NCI-H2196 (cell line): ENCODE measurements at regions not wholly inside any gene's neighbourhood (a gene's known extent, or its start where the extent isn't known, plus 50 kb on each side); places are given as distances from the start of the nearest gene placed in this dataset.

Experiments
- DNase-seq: peaks from one replicate; lab custom pipeline; 2025; ENCODE audit not compliant: unreplicated experiment; lab: John Stamatoyannopoulos, UW

DNA sequence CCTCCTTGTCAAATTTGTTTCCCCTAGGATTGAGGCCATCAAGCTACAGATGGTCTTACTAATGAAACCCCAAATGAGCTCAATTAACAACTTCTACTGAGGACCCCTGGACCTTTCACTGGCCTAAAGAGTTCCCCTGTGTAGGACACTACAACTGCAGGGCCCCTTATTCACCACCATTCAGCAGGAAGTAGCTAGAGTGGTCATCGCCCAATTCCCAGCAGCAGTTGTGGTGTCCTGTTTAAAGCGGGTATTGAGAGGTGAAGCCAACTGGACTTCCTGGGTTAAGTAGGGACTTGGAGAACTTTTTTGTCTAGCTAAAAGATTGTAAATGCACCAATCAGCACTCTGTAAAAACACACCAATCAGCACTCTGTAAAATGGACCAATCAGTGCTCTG is 1466.9 kb downstream of the KCNT2 start:
- no peak for DNase-seq

GRCh38 chr1:195130598-195130997 is 1477.6 kb downstream of the KCNT2 start:
- DNase-seq, result no peak

DNA sequence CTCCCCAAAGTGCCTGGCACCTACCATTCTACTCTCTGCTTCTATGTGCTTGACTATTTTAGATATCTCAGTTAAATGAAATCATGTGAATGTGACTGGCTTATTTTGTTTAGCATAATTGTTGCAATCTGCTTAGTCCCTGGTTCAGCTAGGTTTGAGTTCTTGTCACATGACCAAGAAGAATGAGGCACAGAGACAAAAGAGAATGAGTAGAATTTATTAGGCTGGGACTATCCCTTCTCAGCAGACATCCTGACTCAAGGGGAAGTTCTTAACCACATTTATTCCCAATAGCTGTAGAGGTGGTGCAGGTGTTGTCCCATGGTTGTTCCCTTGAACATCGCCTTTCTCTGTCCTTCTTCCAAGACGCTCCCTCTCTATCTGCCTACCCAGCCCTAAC is 1485.7 kb downstream of the KCNT2 start:
- no peak for DNase-seq

DNA sequence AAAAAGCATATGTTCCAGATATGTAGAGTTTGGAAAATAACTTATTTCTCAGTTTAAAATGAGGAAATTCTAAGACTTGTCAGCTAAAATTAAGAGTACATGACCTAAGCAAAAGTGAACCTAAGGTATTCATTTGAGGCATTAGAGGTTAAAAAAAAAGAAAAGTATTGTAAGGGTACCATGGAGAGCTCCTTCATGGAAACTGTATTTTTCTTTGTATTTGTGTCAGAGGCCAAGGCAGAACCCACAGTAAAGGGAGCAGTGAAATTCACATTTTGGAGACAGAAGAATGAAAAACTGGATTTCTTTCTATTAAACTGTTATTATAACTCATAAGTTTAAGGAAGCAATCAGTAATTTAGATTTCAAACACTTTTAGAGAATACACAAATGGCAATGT is 1494.8 kb downstream of the KCNT2 start:
- DNase-seq, result no peak

DNA sequence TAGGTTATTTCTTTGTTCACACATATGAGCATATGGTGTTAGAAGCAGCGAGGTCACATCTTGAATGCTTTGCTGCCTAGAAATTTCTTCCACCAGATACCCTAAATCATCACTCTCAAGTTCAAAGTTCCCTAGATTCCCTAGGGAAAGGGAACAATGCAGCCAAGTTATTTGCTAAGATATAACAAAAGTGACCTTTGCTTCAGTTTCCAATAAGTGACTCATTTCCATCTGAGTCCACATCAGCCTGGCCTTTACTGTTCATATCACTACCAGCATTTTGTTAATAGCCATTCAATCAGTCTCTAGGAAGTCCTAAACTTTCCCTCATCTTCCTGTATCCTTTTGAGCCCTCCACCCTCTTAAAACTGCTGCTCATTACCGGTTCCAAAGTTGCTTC is 1502.5 kb downstream of the KCNT2 start:
- DNase-seq, result no peak

- DNase-seq, result no peak
These were observed 1503.0 kb downstream of the KCNT2 start for GRCh38 chr1:195105281-195105680.

GRCh38 chr1:195097316-195097715 is 1510.9 kb downstream of the KCNT2 start:
- no peak for DNase-seq

DNA sequence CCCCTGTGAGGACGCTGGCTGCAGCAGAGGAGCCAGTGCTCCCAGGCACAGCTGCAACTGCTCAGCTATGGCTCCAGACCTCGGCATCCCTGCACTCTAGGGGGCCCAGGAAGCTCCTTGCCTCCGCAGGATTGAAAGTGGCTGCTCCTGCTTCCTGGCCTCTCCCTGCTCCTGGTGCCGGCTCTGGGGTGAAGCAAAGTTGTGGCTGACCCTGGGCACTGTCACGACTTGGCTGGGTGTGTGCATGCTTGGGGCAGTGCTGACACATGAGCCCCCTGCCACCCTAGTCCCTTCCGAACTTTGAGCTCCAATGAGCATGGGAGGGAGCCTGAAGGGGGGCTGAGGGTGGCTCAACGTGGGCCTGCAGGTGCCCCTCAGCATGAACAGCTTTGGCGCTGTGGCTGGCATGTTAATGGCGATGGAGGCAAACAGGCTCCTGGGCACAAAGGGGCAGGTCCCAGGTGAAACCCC is 1512.2 kb downstream of the KCNT2 start:
- DNase-seq, result no peak

GRCh38 chr1:195085196-195085595 is 1523.0 kb downstream of the KCNT2 start:
- DNase-seq, result no peak

DNA sequence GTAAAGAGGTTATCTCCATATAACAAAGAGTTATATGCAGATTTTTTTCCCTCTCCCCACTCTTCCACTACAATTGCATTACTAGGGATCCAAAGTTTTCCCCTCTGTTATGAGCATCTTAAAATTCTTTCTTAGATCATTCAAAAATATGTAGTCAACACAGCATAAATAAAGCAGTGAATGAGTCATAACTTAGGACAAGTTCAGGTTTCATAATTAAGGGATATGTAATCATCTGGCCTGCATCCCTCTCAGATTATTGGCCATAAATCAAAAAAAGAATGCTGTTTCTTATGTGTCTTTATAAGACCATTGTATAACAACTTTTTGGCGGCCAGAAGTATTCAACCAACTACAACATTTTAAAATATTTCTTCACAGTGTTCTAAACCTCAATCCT is 1526.1 kb downstream of the KCNT2 start:
- DNase-seq, result no peak

DNA sequence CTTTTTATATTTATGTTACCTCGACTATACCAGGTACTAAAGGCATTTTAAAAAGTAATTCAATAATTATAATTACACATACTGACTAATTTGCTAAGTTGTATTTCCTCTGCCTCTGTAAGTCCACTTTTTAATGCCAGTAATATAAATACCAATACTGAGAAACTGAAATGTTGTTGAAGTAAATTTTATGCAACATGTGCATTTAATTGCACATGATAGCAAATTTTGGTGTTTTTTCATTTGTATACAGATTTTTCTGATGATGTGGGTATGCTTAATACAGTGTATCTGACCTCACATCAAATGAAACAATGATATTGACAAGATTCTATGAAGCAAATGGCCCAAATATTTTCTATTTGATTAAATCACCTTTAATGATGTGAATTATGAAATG is 1531.6 kb downstream of the KCNT2 start:
- DNase-seq, result no peak

DNA sequence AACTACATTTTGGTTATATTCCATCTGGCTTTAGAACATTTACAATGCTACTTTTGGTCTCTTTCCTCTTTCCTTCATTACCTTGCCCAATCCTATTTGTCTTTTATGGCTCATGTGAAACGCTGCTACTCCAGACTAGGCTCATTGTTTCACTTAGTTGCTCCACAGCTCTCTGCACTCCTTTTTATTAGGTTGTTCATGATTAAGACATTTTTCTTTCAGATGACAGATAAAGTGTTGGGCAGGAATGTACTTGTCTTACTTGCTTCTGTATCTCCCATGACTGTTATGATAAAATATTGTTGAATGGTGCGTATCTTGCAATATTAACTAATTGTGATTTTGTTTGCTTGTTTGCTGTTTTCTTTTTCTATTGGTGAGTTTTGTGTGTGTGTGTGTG is 1532.3 kb downstream of the KCNT2 start:
- no peak for DNase-seq

GRCh38 chr1:195071461-195071860 is 1536.8 kb downstream of the KCNT2 start:
- DNase-seq, result no peak

- no peak for DNase-seq
These were observed 1542.8 kb downstream of the KCNT2 start for GRCh38 chr1:195065437-195065836.

DNA sequence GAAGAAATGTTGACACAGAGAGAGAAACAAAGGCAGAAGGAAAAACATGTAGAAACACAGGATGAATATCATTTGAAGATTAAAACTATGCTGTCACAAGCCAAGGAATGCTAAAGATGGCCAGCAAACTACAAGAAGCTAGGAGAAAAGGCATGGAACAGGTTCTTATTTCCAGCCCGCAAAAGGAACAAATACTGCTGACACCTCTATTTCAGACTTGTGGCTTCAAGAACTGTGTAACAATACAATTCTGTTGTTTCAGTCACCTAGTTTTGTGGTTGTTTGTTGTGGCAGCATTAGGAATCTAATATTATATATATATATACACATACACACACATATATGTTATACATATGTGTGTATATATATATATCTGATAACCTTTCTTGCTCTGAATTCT is 1543.9 kb downstream of the KCNT2 start:
- no peak for DNase-seq

DNA sequence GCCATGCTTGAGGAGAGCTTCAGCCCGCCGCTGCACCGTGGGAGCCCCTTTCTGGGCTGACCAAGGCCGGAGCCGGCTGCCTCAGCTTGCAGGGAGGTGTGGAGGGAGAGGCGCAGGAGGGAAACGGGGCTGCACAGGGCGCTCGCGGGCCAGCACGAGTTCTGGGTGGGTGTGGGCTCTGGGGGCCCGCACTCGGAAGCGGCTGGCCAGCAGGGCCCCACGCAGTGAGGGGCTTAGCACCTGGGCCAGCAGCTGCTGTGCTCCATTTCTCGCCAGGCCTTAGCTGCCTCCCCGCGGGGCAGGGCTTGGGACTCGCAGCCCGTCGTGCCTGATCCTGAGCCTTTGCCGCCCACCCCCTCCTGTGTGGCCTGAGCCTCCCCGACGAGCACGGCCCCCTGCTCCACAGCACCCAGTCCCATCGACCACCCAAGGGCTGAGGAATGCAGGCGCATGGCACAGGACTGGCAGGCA is 1554.0 kb downstream of the KCNT2 start:
- no peak for DNase-seq

DNA sequence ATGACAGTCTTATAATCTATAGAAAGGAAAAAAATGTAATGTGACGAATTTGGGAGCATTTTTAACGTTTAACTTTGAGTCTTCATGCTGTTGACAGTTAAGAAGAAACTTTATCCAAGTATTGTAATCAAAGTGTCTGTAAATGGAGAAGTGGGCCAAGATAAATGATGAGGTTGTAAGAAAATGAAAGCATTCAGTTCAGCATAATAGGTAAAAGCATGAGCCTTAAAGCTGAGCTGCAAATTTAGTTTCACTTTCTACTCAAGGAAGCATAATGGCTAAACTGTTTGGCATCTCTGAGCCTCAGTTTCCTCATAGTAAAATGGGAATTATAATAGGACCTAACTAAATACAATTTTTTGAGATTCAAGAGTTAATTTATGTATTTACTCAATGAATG is 1554.8 kb downstream of the KCNT2 start:
- no peak for DNase-seq

- no peak for DNase-seq
These were observed 1560.5 kb downstream of the KCNT2 start for GRCh38 chr1:195047772-195048171.

DNA sequence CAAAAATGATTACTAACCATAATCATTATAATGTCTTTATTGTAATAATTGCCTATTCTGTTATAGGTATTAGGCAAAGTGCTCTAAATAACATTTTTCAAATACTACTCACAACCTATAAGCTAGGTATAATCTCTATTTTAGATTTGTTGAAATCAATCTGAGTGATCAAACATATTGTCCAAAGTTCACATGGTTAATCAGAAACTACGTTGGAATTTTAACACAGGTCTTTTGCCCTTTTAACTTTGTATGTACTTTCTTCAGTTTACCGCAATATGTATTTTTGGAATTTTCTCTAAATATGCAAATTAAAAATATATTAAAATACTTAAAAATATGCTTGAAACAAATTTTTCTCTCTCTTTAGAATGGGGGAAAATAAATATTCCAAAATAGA is 1563.2 kb downstream of the KCNT2 start:
- DNase-seq, result no peak

DNA sequence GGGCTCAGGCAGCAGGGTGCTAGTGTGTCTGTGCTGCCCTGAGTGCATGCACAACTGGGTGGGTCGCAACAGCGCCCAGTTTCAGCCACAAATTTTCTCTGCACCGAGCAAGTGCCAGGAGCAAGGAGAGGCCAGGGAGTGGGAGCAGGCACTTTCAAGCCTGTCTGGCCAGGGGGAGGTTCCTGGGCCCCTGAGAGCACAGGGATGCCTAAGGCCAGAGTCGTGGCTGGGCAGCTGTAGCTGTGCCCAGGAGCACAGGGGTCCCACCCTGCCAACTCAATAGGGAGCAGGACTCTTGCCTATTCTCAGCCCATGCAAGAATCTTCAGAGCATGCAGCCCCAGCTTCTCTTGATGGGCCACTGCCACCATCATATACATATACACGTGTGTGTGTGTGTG is 1577.4 kb downstream of the KCNT2 start:
- DNase-seq, result no peak

DNA sequence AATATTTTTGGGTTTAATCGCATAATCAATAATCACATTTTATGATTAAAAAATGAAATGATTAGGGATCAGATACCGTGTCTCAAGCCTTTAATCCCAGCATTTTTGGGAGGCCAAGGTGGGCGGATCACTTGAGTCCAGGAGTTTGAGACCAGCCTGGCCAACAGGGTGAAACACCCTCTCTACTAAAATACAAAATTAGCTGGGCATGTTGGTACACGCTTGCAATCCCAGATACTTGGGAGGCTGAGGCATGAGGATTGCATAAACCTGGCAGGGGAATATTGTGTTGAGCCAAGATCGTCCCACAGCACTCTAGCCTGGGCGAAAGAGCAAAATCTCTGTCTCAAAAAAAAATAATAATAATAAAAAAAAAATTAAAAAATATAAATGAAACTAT is 1581.4 kb downstream of the KCNT2 start:
- DNase-seq, result no peak

DNA sequence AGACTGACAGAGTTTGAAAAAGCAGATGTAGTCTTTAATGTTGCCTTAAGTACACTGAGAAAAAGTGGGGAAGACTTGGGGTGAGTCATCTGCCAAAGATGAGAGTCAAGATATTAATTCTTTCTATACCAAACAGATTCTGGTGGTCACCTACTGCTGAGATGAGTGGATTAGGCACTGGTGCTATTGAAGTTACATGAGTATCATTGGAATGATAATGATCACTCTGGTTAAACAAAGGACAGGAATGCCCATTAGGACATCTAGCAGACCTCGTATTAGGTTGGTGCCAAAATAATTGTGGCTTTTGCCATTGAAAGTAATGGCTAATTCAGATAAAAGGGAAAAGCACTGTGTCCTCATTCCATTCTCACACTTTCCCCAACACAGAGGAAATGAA is 1588.9 kb downstream of the KCNT2 start:
- no peak for DNase-seq

DNA sequence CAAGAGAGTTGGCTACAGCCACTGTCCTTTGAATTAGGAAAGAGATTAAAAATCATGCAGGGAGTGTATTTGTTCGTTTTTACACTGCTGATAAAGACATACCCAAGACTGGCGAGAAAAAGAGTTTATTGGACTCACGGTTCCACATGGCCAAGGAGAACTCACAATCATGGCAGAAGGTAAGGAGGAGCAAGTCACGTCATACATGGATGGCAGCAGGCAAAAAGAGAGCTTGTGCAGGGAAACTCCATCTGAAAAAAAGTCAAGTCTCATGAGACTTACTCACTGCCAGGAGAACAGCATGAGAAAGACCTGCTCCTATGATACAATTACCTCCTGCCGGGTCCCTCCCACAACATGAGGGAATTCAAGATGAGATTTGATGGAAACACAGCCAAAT is 1595.2 kb downstream of the KCNT2 start:
- DNase-seq, result no peak

DNA sequence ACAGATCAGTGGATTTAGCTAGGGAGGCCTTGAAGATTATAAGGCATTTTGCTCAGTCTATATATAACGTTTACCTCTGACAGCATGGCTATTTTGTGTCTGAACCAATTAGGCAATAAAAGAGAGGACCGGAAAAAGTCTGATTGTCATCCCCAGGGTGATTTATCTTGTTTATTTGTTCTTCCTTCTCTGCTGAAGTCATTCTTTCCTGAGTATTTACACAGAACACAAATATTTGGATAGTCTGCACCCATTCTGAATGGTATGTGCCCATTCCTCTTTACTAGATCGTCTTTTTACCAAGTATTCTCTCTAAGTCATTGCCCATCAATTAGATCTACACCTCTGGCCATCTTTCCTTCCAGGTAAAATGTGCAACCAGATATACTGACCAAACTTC is 1602.9 kb downstream of the KCNT2 start:
- DNase-seq, result no peak
